ENCODE measurements at regions not wholly inside any gene's neighbourhood (a gene's known extent, or its start where the extent isn't known, plus 50 kb on each side); places are given as distances from the start of the nearest gene placed in this dataset.

DNA sequence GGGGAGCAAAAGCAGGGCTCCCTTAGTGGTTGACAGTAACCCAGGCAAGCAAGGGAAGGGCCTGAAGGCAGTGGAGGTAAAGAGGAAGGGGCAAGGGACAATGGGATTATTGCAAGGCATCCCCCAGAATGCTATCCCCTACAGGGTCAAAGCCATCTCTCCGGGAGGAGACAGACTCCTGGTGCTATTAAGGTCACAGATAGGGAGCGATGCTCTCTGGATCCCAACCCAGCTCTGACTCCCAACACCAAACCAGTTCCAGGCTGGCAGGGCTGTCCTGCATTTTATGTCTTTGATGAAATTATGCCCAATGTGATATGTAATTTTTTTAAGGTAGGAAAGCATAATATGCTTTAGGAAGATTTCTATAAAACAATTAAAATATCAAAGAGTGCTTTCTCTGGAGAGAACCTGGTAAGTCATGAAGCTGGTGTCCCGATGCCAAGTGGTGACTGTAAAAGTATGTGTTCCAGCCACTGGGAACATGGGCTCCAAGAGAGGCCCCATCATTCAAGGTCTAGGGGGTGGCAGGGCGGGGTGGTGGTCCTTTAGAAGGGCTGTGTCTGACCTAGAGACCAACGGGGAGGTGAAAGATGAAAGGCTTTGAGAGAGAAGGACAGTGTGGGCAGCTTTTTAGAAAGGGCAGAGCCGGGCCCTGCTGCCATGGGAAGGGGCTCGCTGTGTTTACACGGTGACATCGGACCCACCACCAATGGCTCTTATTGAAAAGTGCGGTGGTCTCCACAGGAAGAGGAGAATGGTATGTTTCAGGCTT is 276.5 kb downstream of the CDC5L start:
- no peak overlapping the region for H3K27ac ChIP-seq
- ATAC-seq (no peak), DNase-seq (no peak)
- TF ChIP-seq, protein P1, sequence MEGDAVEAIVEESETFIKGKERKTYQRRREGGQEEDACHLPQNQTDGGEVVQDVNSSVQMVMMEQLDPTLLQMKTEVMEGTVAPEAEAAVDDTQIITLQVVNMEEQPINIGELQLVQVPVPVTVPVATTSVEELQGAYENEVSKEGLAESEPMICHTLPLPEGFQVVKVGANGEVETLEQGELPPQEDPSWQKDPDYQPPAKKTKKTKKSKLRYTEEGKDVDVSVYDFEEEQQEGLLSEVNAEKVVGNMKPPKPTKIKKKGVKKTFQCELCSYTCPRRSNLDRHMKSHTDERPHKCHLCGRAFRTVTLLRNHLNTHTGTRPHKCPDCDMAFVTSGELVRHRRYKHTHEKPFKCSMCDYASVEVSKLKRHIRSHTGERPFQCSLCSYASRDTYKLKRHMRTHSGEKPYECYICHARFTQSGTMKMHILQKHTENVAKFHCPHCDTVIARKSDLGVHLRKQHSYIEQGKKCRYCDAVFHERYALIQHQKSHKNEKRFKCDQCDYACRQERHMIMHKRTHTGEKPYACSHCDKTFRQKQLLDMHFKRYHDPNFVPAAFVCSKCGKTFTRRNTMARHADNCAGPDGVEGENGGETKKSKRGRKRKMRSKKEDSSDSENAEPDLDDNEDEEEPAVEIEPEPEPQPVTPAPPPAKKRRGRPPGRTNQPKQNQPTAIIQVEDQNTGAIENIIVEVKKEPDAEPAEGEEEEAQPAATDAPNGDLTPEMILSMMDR (IDR thresholded peaks at IDR 0.05) = no peak
- H3K4me3 ChIP-seq = no peak overlapping the region
- H3K4me1 ChIP-seq = peaks cover 9% of the 10 kb centered on the region
- H3K27me3 ChIP-seq = no peaks in the 10 kb centered on the region
- intact Hi-C loops (cut with DNase I) = no loop called here
- H3K36me3 ChIP-seq = no peaks in the 10 kb centered on the region
- H3K9me3 ChIP-seq = no peaks in the 10 kb centered on the region

DNA sequence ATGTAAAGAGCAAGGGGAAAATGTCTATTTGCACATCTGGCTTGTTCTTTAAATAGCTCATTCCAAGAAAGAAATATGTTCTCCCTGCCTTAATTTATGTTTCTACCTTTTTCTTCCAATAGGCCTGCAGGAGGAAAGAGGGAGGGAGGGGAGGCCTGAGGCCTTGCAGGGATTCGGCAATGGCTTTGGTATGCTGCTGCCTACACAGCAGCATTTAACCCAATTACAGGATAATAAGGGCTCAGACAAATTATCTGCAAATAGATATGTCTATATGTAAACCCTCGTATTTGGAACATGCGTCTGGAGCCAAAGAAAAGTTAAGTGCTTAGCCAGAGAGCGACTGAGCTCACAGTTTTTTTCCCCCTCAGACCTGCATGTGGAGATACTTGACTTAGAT is 277.2 kb downstream of the CDC5L start:
- no peak overlapping the region for H3K4me3 ChIP-seq
- no peaks in the 10 kb centered on the region for H3K27me3 ChIP-seq
- H3K9me3 ChIP-seq = no peaks in the 10 kb centered on the region
- peaks cover 9% of the 10 kb centered on the region for H3K4me1 ChIP-seq
- TF ChIP-seq, protein P1 (IDR thresholded peaks at IDR 0.05) = no peak
- no peak for DNase-seq
- no peaks in the 10 kb centered on the region for H3K36me3 ChIP-seq
- no peak overlapping the region for H3K27ac ChIP-seq
- ATAC-seq = no peak
- intact Hi-C loops (cut with DNase I) = no loop called here

DNA sequence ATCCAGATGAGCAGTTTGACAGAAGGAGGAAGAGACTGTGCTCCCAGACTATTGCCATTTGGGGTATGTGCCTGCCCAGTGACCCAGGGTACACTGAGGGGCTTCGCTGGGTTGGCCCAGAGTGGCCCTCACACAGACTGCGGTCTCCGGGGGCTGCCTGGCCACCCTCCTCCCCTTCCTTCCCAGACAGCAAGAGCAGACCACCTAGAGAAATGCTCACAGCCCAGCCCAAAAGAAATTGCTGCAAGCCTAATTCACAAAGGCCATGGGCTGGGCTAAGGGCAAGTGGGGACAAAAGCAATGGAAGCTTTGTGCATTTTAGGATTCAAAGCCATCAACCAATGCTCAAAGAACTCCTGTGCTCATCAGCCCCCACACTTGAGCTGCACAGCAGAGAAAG is 277.6 kb downstream of the CDC5L start:
- DNase-seq = no peak
- Histone ChIP-seq H3K27ac (no peak overlapping the region), H3K36me3 (no peaks in the 10 kb centered on the region), H3K9me3 (no peaks in the 10 kb centered on the region), H3K4me3 (no peak overlapping the region), H3K4me1 (peaks cover 9% of the 10 kb centered on the region), H3K27me3 (no peaks in the 10 kb centered on the region)
- no peak for ATAC-seq
- TF ChIP-seq, protein P1 (IDR thresholded peaks at IDR 0.05) = no peak
- intact Hi-C loops (cut with DNase I) = no loop called here

DNA sequence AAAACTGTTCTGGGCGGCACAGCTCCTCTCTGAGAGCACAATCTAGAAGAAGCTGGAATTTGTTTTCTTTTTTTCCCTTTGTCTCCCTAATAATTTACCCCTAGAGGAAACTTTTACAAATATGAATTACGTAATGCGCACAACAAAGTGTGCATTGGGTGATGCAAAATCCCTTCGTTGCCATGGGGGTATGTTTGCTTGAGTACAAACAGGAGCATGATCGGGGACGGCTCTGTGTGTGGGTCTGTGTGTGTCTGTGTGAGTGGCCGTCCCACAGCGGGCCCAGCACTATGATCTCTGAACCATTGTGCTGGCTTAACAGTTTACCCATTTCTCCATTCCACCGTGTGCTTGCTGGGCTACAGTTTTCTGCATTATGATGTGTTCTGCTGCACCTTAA is 278.2 kb downstream of the CDC5L start:
- intact Hi-C loops (cut with DNase I) = no loop called here
- no peak overlapping the region for H3K27ac ChIP-seq
- no peaks in the 10 kb centered on the region for H3K9me3 ChIP-seq
- peaks cover 9% of the 10 kb centered on the region for H3K4me1 ChIP-seq
- H3K4me3 ChIP-seq = no peak overlapping the region
- H3K27me3 ChIP-seq = no peaks in the 10 kb centered on the region
- TF ChIP-seq, protein P1 (IDR thresholded peaks at IDR 0.05) = no peak
- no peak for DNase-seq
- no peaks in the 10 kb centered on the region for H3K36me3 ChIP-seq
- no peak for ATAC-seq

DNA sequence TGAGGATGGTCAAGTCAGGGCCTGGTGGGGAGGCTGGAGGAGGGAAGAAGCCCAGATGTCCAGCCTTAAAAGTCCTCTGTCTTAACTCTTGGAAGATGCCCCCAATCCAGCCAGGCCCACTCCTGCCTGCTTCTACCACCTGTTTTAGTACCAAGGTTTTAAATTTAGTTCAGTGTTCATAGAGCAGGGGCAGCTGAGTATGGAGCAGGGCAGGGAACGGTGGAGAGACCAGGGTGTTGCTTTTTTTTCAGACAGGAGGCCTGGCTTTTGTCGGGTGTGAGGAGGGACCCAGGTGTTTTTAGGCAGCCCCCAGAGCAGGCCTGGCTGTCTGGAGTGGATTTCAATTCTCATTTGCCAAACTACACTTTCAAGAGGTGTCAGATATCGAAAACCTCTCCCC is 278.8 kb downstream of the CDC5L start:
- DNase-seq (no peak), ATAC-seq (no peak)
- H3K4me3 ChIP-seq = no peak overlapping the region
- no peaks in the 10 kb centered on the region for H3K9me3 ChIP-seq
- TF ChIP-seq, protein P1 (IDR thresholded peaks at IDR 0.05) = no peak
- no peaks in the 10 kb centered on the region for H3K27me3 ChIP-seq
- intact Hi-C loops (cut with DNase I) = no loop called here
- no peak overlapping the region for H3K27ac ChIP-seq
- no peaks in the 10 kb centered on the region for H3K36me3 ChIP-seq
- H3K4me1 ChIP-seq = peaks cover 9% of the 10 kb centered on the region

DNA sequence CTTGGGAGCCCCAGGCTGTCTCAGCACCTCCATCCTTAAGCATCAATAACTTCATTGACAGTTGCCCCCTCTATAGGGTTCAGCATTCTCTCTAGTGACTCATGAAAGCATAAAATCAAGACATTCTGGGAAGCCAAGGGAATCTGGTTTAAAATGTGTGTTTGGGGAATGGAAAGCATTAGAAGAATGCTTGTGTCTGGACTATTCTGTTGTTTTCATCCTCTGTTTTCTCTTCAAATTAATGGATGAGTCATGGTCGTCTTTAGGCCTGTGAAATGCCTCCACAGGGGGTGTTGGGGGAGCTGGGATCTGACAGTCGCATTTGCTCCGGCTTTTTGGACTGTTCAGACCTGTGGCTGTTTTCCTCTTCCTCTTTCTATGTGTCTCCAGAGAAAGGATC is 279.7 kb downstream of the CDC5L start:
- no peak for ATAC-seq
- intact Hi-C loops (cut with DNase I) = no loop called here
- Histone ChIP-seq H3K36me3 (no peaks in the 10 kb centered on the region), H3K4me1 (peaks cover 8% of the 10 kb centered on the region), H3K9me3 (no peaks in the 10 kb centered on the region), H3K27me3 (no peaks in the 10 kb centered on the region), H3K27ac (no peak overlapping the region), H3K4me3 (no peak overlapping the region)
- TF ChIP-seq, protein P1 (IDR thresholded peaks at IDR 0.05) = no peak
- no peak for DNase-seq

All from upper lobe of right lung (tissue), 1 donor.